Trophoblast cell (in vitro differentiated cells and primary cell): ENCODE measurements at regions not wholly inside any gene's neighbourhood (a gene's known extent, or its start where the extent isn't known, plus 50 kb on each side); places are given as distances from the start of the nearest gene placed in this dataset.
"Not testable (repeated sequence)": the region's sequence is repeated elsewhere in the genome, so short reads cannot be mapped to it uniquely, and the experiment has no call there.

Experiments used
- DNase-seq, 2 donors: peaks; one replicate each; pipeline ENCODE4 v3.0.0-alpha.2; 2016
- H2AFZ ChIP-seq: 2 replicates; pipeline ENCODE4 v1.6.1; 2013; ENCODE audit warnings: low read length, moderate library complexity, mild to moderate bottlenecking; ENCODE audit not compliant: insufficient read depth, poor library complexity
- H2AK5ac ChIP-seq: 2 replicates; pipeline ENCODE4 v1.6.1; 2013; ENCODE audit warnings: mild to moderate bottlenecking, low read length
- H2BK120ac ChIP-seq: 2 replicates; pipeline ENCODE4 v1.6.1; 2013; ENCODE audit warnings: low read length, mild to moderate bottlenecking, moderate library complexity; ENCODE audit not compliant: insufficient read depth, poor library complexity
- H2BK12ac ChIP-seq: 2 replicates; pipeline ENCODE4 v1.6.1; 2013; ENCODE audit warnings: mild to moderate bottlenecking, low read length, moderate library complexity
- H2BK5ac ChIP-seq: 2 replicates; pipeline ENCODE4 v1.6.1; 2013; ENCODE audit warnings: low read length, low read depth, moderate library complexity, mild to moderate bottlenecking; ENCODE audit not compliant: poor library complexity
- H3K14ac ChIP-seq: 2 replicates; pipeline ENCODE4 v1.6.1; 2013; ENCODE audit warnings: mild to moderate bottlenecking, low read length
- H3K18ac ChIP-seq: 2 replicates; pipeline ENCODE4 v1.6.1; 2013; ENCODE audit warnings: mild to moderate bottlenecking, low read length
- H3K23ac ChIP-seq: 2 replicates; pipeline ENCODE4 v1.6.1; 2013; ENCODE audit warnings: low read length
- H3K27ac ChIP-seq: 2 replicates; pipeline ENCODE4 v1.5.1; 2013; ENCODE audit warnings: low read depth, mild to moderate bottlenecking, inconsistent platforms, low read length, moderate library complexity
- H3K27me3 ChIP-seq: 2 replicates; pipeline ENCODE4 v1.6.1; 2013; ENCODE audit warnings: inconsistent platforms, mild to moderate bottlenecking, low read length, moderate library complexity; ENCODE audit not compliant: insufficient read depth
- H3K36me3 ChIP-seq, 2 experiments: 1 replicate in 1 of 2; 2 replicates in 1 of 2; pipeline ENCODE4 v1.6.1; 2013; ENCODE audit warnings: low read length in 2 of 2, mild to moderate bottlenecking in 2 of 2, moderate library complexity in 1 of 2; ENCODE audit not compliant: insufficient read depth in 2 of 2, control insufficient read depth in 1 of 2
- H3K4ac ChIP-seq: 2 replicates; pipeline ENCODE4 v1.6.1; 2013; ENCODE audit warnings: low read depth, mild to moderate bottlenecking, low read length, moderate library complexity
- H3K4me1 ChIP-seq, 2 experiments: 1 replicate in 1 of 2; 2 replicates in 1 of 2; pipeline ENCODE4 v1.6.1; 2013; ENCODE audit warnings: low read length in 2 of 2, mild to moderate bottlenecking in 2 of 2, moderate library complexity in 1 of 2; ENCODE audit not compliant: insufficient read depth in 2 of 2, control insufficient read depth in 1 of 2
- H3K4me2 ChIP-seq: 2 replicates; pipeline ENCODE4 v1.6.1; 2013; ENCODE audit warnings: inconsistent platforms, mild to moderate bottlenecking, low read length, moderate library complexity
- H3K4me3 ChIP-seq: 2 replicates; pipeline ENCODE4 v1.5.1; 2013; ENCODE audit warnings: mild to moderate bottlenecking, low read depth, low read length, inconsistent platforms
- H3K79me1 ChIP-seq: one replicate; pipeline ENCODE4 v1.6.1; 2013; ENCODE audit warnings: low read length
- H3K79me2 ChIP-seq: 2 replicates; pipeline ENCODE4 v1.6.1; 2013; ENCODE audit warnings: low read length, mild to moderate bottlenecking; ENCODE audit not compliant: control insufficient read depth, insufficient read depth, poor library complexity
- H3K9ac ChIP-seq: 2 replicates; pipeline ENCODE4 v1.6.1; 2013; ENCODE audit warnings: mild to moderate bottlenecking, low read length
- H3K9me3 ChIP-seq: 2 replicates; pipeline ENCODE4 v1.6.1; 2013; ENCODE audit warnings: low read depth, mild to moderate bottlenecking, control low read depth, inconsistent platforms, low read length; ENCODE audit not compliant: insufficient read depth
- H4K12ac ChIP-seq: 2 replicates; pipeline ENCODE4 v1.6.1; 2013; ENCODE audit warnings: low read depth, mild to moderate bottlenecking, low read length, moderate library complexity
- H4K8ac ChIP-seq: 2 replicates; pipeline ENCODE4 v1.6.1; 2013; ENCODE audit warnings: low read depth, mild to moderate bottlenecking, low read length, moderate library complexity
- H4K91ac ChIP-seq: one replicate; pipeline ENCODE4 v1.6.1; 2013; ENCODE audit warnings: low read depth, mild to moderate bottlenecking, low read length, moderate library complexity
- WGBS: extraction: QIAGEN DNeasy Blood & Tissue Kit; methylation state at CpG from one replicate; pipeline ENCODE4 v1.1.7; 2013; ENCODE audit warnings: missing lambda C conversion rate; ENCODE audit not compliant: insufficient read length, insufficient coverage; ENCODE audit errors: extremely low coverage; 5-methylcytosine and 5-hydroxymethylcytosine counted together

DNA sequence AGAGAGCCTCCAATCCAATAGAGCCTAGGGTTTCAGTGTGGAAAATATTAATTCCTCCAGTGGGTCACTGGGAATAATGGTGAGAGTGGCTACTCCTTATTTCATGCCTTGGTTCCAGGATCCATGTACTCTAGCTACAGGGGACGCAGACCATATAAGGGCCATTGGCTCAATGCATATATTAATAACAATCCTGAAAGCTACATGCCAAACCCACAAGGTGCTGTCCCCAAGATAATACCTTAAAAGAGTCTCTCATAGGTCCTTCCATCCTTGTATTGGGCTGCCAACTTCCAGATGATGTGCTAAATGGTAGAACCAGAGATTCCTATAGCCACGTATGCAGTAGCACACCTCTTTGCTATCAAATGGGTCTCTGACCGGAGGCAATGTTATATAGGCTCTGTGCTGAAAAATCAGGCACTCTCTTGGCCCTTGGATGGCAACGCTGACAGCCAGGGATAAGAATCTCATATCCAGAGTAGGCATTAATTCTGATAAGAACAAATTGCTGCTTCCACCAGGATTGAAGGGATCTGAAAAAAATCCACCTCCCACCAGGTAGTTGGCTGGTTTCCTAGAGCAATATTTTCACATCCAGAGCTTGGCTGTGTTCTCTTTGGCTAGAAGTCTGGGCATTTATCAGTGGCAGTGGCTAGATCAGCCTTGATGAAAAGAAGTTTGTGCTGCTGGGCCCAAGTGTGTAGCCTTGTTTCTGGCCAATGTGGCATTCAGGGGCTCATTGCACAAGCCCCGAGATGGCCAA, 218.1 kb upstream of the MGAT5 start:
- Histone ChIP-seq H3K79me1 (no peaks in the 10 kb centered on the region), H3K9me3 (peaks cover 5% of the 10 kb centered on the region), H3K4me1 (no peaks in the 10 kb centered on the region), H3K18ac (no peak overlapping the region), H2AK5ac (no peak overlapping the region), H3K23ac (no peak overlapping the region), H3K4me2 (no peak overlapping the region), H2BK120ac (no peak overlapping the region), H4K8ac (no peak overlapping the region), H4K91ac (no peak overlapping the region), H2BK12ac (no peak overlapping the region), H3K27me3 (no peaks in the 10 kb centered on the region), H3K79me2 (no peaks in the 10 kb centered on the region), H4K12ac (no peak overlapping the region), H3K4me3 (no peak overlapping the region), H3K27ac (no peak overlapping the region), H3K9ac (no peak overlapping the region), H2AFZ (no peak overlapping the region), H2BK5ac (no peak overlapping the region), H3K14ac (no peak overlapping the region), H3K36me3 (no peaks in the 10 kb centered on the region), H3K4ac (no peak overlapping the region)
- WGBS: no CpG with 5 or more reads among the region's 5 CpGs
- no peak for DNase-seq

DNA sequence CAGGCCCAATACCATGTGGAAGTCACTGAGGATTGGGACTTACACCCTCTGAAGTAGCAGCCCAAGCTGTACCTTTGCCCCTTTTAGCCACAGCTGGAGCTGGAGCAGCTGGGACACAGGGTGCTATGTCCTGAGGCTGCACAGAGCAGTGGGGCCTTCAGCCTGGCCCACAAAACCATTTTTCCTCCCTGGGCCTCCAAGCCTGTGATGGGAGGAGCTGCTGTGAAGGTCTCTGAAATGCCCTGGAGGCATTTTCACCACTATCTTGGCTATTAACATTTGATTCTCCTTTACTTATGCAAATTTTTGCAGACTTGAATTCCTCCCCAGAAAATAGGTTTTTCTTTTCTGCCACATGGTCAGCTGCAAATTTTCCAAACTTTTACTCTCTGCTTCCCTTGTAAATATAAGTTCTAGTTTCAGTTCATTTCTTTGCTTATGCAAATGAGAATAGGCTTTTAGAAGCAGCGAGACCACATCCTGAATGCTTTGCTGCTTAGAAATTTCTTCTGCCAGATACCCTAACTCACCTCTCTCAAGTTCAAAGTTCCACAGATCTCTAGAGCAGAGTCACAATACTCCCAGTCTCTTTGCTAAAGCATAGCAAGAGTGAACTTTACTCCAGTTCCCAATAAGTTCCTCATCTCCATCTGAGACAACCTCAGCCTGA, 213.8 kb upstream of the MGAT5 start:
- Histone ChIP-seq H3K4me2 (no peak overlapping the region), H2BK5ac (no peak overlapping the region), H3K14ac (no peak overlapping the region), H2BK120ac (no peak overlapping the region), H2AFZ (no peak overlapping the region), H4K12ac (no peak overlapping the region), H3K36me3 (no peaks in the 10 kb centered on the region), H3K79me1 (no peaks in the 10 kb centered on the region), H2BK12ac (no peak overlapping the region), H3K23ac (no peak overlapping the region), H4K8ac (no peak overlapping the region), H3K9me3 (peaks cover 8% of the 10 kb centered on the region), H3K4me1 (no peaks in the 10 kb centered on the region), H3K4ac (no peak overlapping the region), H3K9ac (no peak overlapping the region), H3K18ac (no peak overlapping the region), H4K91ac (no peak overlapping the region), H3K79me2 (no peaks in the 10 kb centered on the region), H3K27ac (no peak overlapping the region), H3K4me3 (no peak overlapping the region), H2AK5ac (no peak overlapping the region), H3K27me3 (no peaks in the 10 kb centered on the region)
- DNase-seq: no peak
- no CpG with 5 or more reads among the region's 1 CpG for WGBS

DNA sequence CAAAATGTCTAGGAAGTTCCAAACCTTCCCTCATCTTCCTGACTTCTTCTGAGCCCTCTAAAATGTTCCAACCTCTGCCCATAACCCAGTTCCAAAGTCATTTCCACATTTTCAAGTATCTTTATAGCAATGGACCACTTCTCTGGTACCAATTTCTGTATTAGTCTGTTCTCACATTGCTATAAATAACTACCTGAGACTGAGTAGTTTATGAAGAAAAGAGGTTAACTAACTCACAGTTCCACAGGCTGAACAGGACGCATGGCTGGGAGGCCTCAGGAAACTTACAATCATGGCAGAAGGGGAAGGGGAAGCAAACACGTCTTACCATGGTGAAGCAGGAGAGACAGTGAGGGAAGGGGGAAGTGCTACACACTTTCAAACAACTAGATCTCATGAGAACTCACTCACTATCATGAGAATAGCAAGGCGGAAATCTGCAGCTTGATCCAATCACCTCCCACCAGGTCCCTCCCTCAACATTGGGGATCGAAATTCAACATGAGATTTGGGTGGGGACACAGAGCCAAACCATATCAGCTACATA, 213.2 kb upstream of the MGAT5 start:
- H3K18ac ChIP-seq, H3K36me3 ChIP-seq, H3K4me2 ChIP-seq, H3K9me3 ChIP-seq, H3K27me3 ChIP-seq, H3K14ac ChIP-seq, H4K91ac ChIP-seq, H3K27ac ChIP-seq, H3K9ac ChIP-seq, H3K4ac ChIP-seq, DNase-seq, H4K8ac ChIP-seq, H2AK5ac ChIP-seq, H3K4me3 ChIP-seq, H3K79me2 ChIP-seq, H3K79me1 ChIP-seq, H2BK120ac ChIP-seq, H3K4me1 ChIP-seq, H3K23ac ChIP-seq, H2BK5ac ChIP-seq, H2AFZ ChIP-seq, H2BK12ac ChIP-seq, H4K12ac ChIP-seq: not testable (repeated sequence)
- WGBS: no CpG with 5 or more reads among the region's 4 CpGs

DNA sequence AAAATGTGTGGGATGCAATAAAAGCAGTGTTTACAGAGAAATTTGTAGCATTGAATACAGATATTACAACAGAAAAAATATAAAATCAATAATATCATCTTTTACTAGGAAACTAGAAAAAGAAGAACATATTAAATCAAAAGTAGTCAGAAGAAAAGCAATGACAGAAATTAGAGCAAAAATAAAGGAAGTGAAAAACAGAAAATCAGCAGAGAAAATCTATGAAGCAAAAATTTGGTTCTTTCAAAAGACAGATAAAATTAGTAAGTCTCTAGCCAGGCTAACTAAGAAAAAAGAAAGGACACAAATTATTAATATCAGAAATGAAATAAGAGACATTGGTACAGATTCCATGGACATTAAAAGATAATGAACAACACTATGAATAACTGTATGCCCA, 212.0 kb upstream of the MGAT5 start:
- Histone ChIP-seq H3K27me3 (no peaks in the 10 kb centered on the region), H3K4me2 (no peak overlapping the region), H2AFZ (no peak overlapping the region), H2BK5ac (no peak overlapping the region), H4K12ac (no peak overlapping the region), H2BK12ac (no peak overlapping the region), H2BK120ac (no peak overlapping the region), H3K4me3 (no peak overlapping the region), H3K79me2 (no peaks in the 10 kb centered on the region), H3K14ac (no peak overlapping the region), H3K4me1 (no peaks in the 10 kb centered on the region), H3K23ac (no peak overlapping the region), H3K27ac (no peak overlapping the region), H3K9ac (no peak overlapping the region), H3K18ac (no peak overlapping the region), H4K8ac (no peak overlapping the region), H3K9me3 (peaks cover 8% of the 10 kb centered on the region), H3K36me3 (no peaks in the 10 kb centered on the region), H2AK5ac (no peak overlapping the region), H3K79me1 (no peaks in the 10 kb centered on the region), H3K4ac (no peak overlapping the region), H4K91ac (no peak overlapping the region)
- no peak for DNase-seq
